ENCODE measurements at regions not wholly inside any gene's neighbourhood (a gene's known extent, or its start where the extent isn't known, plus 50 kb on each side); places are given as distances from the start of the nearest gene placed in this dataset.

DNA sequence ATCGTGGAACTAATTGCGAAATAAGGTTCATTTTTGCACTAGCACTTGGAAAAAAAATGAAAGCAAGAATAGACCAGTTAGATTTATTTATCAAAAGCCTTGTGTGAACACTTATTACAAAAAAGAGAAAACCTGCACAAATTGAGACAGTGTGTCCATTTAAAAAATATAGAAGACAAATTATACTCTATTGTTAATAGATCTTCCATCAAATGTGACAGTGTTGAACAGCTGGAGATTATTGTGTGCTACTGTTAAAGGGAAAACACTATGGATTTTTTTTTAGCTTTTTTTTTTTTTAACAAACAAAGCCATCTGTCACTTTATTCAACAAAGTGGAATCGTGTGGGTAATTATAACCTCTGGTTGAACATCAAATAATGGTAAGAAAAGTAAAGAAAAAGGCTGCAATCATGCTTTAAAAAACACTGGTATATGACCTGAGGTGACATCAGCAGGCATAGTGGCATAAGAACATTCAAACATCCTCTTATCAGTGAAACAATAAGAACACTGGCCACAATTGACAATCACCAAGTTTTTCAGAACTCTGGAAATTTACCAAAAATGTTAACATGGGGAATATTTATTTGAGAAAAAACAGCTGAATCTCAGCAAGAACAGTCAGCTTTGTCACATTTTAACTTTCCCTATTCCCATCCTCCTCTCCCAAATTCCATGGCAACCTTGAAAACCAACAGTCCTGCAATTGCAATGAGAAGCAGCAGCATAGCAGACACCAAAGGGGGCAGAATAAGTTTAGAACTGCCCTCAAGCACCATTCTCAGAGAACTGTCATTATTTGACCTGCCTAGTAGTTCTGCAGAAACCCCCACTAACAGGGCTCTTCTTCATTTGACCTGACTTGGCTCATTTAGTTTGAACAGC is 442.3 kb upstream of the MON1B start:
- in situ Hi-C loops (cut with MboI; ENCODE audit: low sequenced_read_pairs, unreplicated experiment), result no loop called here
- TF ChIP-seq CTCF (IDR thresholded peaks at IDR 0.05; ENCODE audit: borderline replicate concordance, control extremely low read depth, extremely low read depth, insufficient read depth, missing control alignments), result no peak
- no peak for DNase-seq (ENCODE audit: low spot score)

GRCh38 chr16:76749780-76750375 is 441.1 kb upstream of the MON1B start:
- in situ Hi-C loops (cut with MboI; ENCODE audit: low sequenced_read_pairs, unreplicated experiment), result no loop called here
- TF ChIP-seq CTCF (IDR thresholded peaks at IDR 0.05; ENCODE audit: borderline replicate concordance, control extremely low read depth, extremely low read depth, insufficient read depth, missing control alignments), result no peak
- no peak for DNase-seq (ENCODE audit: low spot score)

GRCh38 chr16:76755496-76755895 is 435.5 kb upstream of the MON1B start:
- in situ Hi-C loops (cut with MboI; ENCODE audit: low sequenced_read_pairs, unreplicated experiment), result no loop called here
- TF ChIP-seq CTCF (IDR thresholded peaks at IDR 0.05; ENCODE audit: borderline replicate concordance, control extremely low read depth, extremely low read depth, insufficient read depth, missing control alignments), result no peak
- DNase-seq (ENCODE audit: low spot score), result no peak

DNA sequence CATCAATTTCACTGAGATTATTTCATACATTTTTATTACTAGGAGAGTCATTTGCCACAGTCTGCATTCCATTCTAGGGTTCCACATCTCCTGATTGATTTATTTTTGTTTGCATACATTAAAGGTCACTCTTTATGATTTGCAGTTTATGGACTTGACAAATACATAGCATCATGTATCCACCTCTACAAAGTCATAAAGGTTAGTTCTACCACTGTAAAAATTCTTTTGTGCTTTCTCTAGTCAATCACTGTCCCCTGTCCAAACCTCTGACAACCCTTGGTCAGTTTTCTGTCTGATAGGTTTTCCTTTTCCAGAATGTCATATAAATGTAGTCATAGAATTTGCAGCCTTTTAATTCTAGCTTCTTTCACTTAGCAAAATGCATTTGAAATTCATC is 434.6 kb upstream of the MON1B start:
- TF ChIP-seq CTCF (IDR thresholded peaks at IDR 0.05; ENCODE audit: borderline replicate concordance, control extremely low read depth, extremely low read depth, insufficient read depth, missing control alignments), result no peak
- in situ Hi-C loops (cut with MboI; ENCODE audit: low sequenced_read_pairs, unreplicated experiment), result no loop called here
- no peak for DNase-seq (ENCODE audit: low spot score)

DNA sequence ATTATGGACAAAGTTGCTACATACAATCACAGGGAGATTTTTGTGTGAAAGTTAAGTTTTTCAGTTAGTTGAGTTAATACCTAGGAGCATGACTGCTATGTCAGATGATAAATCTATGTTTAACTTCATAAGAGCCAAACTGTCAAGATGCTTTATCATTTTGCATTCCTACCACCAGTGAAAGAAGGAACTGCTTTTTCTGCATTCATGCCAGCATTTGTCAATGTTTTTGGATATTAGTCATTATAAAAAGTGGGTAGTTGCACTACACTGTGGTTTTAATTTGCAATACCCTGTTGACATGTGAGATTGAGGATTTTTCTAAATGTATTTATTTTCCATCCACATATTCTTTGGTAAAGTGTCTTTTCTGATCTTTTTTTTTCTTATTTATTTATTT is 434.0 kb upstream of the MON1B start:
- DNase-seq (ENCODE audit: low spot score), result no peak
- in situ Hi-C loops (cut with MboI; ENCODE audit: low sequenced_read_pairs, unreplicated experiment), result no loop called here
- TF ChIP-seq CTCF (IDR thresholded peaks at IDR 0.05; ENCODE audit: borderline replicate concordance, control extremely low read depth, extremely low read depth, insufficient read depth, missing control alignments), result no peak

DNA sequence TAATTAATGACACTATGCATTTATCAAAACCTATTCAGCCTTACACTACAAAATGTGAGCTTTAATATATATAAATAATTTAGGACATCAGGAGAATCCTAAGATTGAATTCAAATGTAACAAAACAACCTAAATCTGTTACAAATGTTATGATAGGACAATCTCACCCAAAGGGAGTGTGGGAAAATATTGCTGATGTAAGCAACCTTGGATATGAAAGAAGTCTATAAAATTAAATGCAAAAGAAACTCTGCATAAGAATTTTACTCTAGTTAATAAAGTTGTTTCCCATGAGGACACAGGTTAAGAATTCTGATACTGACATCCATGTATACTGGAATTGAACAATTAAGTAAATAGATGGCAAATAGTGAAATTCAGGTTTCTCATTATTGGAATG is 424.5 kb upstream of the MON1B start:
- DNase-seq (ENCODE audit: low spot score), result no peak
- no peak for TF ChIP-seq CTCF (IDR thresholded peaks at IDR 0.05; ENCODE audit: borderline replicate concordance, control extremely low read depth, extremely low read depth, insufficient read depth, missing control alignments)
- in situ Hi-C loops (cut with MboI; ENCODE audit: low sequenced_read_pairs, unreplicated experiment), result no loop called here

Measured in GM13976 (cell line).